HepG2 (cell line): ENCODE measurements at regions not wholly inside any gene's neighbourhood (a gene's known extent, or its start where the extent isn't known, plus 50 kb on each side); places are given as distances from the start of the nearest gene placed in this dataset.

Experiments
- ATAC-seq: fragments of 200-7000 bp; cut with Tn5 transposase; 3 replicates; pipeline ENCODE4 v1.9.1; 2020; ENCODE audit warnings: mild to moderate bottlenecking, moderate library complexity
- BruUV-seq: library from RNA; stranded (reverse); fragments of 400-500 nt; replicated peaks from 2 replicates; lab custom pipeline; 2021; lab: Mats Ljungman, UMichigan
- CTCF ChIA-PET: fragments of 300-600 bp; formaldehyde crosslinking; extraction: SDS; loops from one replicate; lab custom pipeline; 2021; ENCODE audit warnings: low total read pairs, inconsistent platforms, low intra/inter-chr PET ratio; lab: Yijun Ruan, JAX
- POLR2A ChIA-PET: fragments of 350-600 bp; sonication (Branson Sonifier 250); formaldehyde crosslinking; loops from one replicate; lab custom pipeline; 2020; ENCODE audit warnings: antibody characterized with exemption, inconsistent platforms; lab: Yijun Ruan, JAX
- DNase-seq: peaks from one replicate; pipeline ENCODE4 v3.0.0-alpha.2; 2015; ENCODE audit warnings: low spot score
- FAIRE-seq: peaks from 3 replicates; lab custom pipeline; 2011; peaks lifted over from hg19 to GRCh38; lab: Jason Lieb, UNC
- H2AFZ ChIP-seq: one replicate; pipeline ENCODE4 v1.6.1; 2011; ENCODE audit warnings: low read length, inconsistent platforms
- H3K27ac ChIP-seq: fragments of 300-600 bp; 3 replicates; pipeline ENCODE4 v1.8.0; 2011; ENCODE audit warnings: mixed run types, mild to moderate bottlenecking, mixed read lengths, low read length, inconsistent platforms; ENCODE audit not compliant: insufficient read depth; ENCODE audit errors: extremely low read length
- H3K27me3 ChIP-seq, 2 experiments: fragments of 200-600 bp in 1 of 2; 2 replicates in 1 of 2; 3 replicates in 1 of 2; pipeline versions ENCODE4 v1.6.0 to v1.8.0; 2011; ENCODE audit warnings: low read length in 2 of 2, mild to moderate bottlenecking in 2 of 2, moderate library complexity in 2 of 2, inconsistent platforms in 1 of 2; ENCODE audit not compliant: insufficient read depth in 2 of 2, control insufficient read depth in 1 of 2
- H3K36me3 ChIP-seq, 2 experiments: fragments of 200-600 bp in 1 of 2; replicated peaks in 1 of 2; 2 replicates in 1 of 2; 3 replicates in 1 of 2; pipeline versions ENCODE4 v1.5.1 to v1.8.0; 2011; ENCODE audit warnings: low read length in 2 of 2, inconsistent platforms in 1 of 2; ENCODE audit not compliant: insufficient read depth in 2 of 2, control insufficient read depth in 1 of 2
- H3K4me1 ChIP-seq: 2 replicates; pipeline ENCODE4 v1.5.1; 2012; ENCODE audit warnings: low read length, inconsistent platforms; ENCODE audit not compliant: insufficient read depth
- H3K4me2 ChIP-seq: 2 replicates; pipeline ENCODE4 v1.6.0; 2011; ENCODE audit warnings: low read depth, low read length, inconsistent platforms
- H3K4me3 ChIP-seq, 3 experiments: fragments of 200-600 bp in 1 of 3; sonication (generic), shearing (Covaris generic) in 1 of 3; replicated peaks in 1 of 3; 2 replicates each; pipeline ENCODE4 v1.5.1; 2011 to 2016; ENCODE audit warnings: low read length in 3 of 3, inconsistent platforms in 2 of 3, low read depth in 2 of 3, mild to moderate bottlenecking in 2 of 3, control low read depth in 1 of 3, mixed read lengths in 1 of 3; ENCODE audit not compliant: insufficient read depth in 1 of 3
- H3K79me2 ChIP-seq: one replicate; pipeline ENCODE4 v1.6.1; 2011; ENCODE audit warnings: low read length, inconsistent platforms; ENCODE audit not compliant: insufficient read depth
- H3K9ac ChIP-seq: 2 replicates; pipeline ENCODE4 v1.6.0; 2011; ENCODE audit warnings: mild to moderate bottlenecking, low read depth, low read length, inconsistent platforms; ENCODE audit not compliant: insufficient read depth
- H3K9me3 ChIP-seq: 2 replicates; pipeline ENCODE4 v1.5.1; 2012; ENCODE audit warnings: mild to moderate bottlenecking, low read length
- H4K20me1 ChIP-seq: 2 replicates; pipeline ENCODE4 v1.6.0; 2011; ENCODE audit warnings: inconsistent platforms, mild to moderate bottlenecking, low read length, moderate library complexity; ENCODE audit not compliant: insufficient read depth
- BRD4 ChIP-seq: sonication (generic); formaldehyde crosslinking; IDR thresholded peaks from 2 replicates; pipeline ENCODE4 v1.4.0; 2020; ENCODE audit warnings: missing genetic modification reagents
- CBX1 ChIP-seq: IDR thresholded peaks from one replicate; pipeline ENCODE4 v1.6.1; 2016; ENCODE audit warnings: antibody characterized with exemption, low read depth
- FUBP1 ChIP-seq: sonication (generic); formaldehyde crosslinking; IDR thresholded peaks from 2 replicates; pipeline ENCODE4 v1.5.1; 2020; ENCODE audit warnings: missing genetic modification reagents, mild to moderate bottlenecking, borderline replicate concordance
- HMGA1 ChIP-seq: sonication (generic); formaldehyde crosslinking; conservative IDR thresholded peaks from 2 replicates; pipeline ENCODE4 v1.4.0; 2020; ENCODE audit warnings: missing genetic modification reagents
- MLXIP ChIP-seq: sonication (generic); formaldehyde crosslinking; IDR thresholded peaks from 2 replicates; pipeline ENCODE4 v1.9.0; 2021; ENCODE audit warnings: missing genetic modification reagents, borderline replicate concordance
- NR2F2 ChIP-seq: IDR thresholded peaks from 2 replicates; pipeline ENCODE4 v1.6.1; 2012; ENCODE audit warnings: low read depth, inconsistent platforms, borderline replicate concordance
- NR2F6 ChIP-seq, 2 experiments: IDR thresholded peaks; 2 replicates each; pipeline ENCODE4 v1.6.1; 2016; ENCODE audit warnings: antibody characterized with exemption in 1 of 2, mild to moderate bottlenecking in 1 of 2
- SNAI1 ChIP-seq: sonication (generic); formaldehyde crosslinking; IDR thresholded peaks from 2 replicates; pipeline ENCODE4 v1.5.0; 2020; ENCODE audit warnings: mild to moderate bottlenecking, missing genetic modification reagents, borderline replicate concordance
- TFDP2 ChIP-seq: sonication (generic); formaldehyde crosslinking; IDR thresholded peaks from 2 replicates; pipeline ENCODE4 v1.4.0; 2020; ENCODE audit warnings: missing genetic modification reagents
- YEATS2 ChIP-seq: sonication (generic); formaldehyde crosslinking; IDR thresholded peaks from 2 replicates; pipeline ENCODE4 v1.4.0; 2020; ENCODE audit warnings: missing genetic modification reagents, borderline replicate concordance
- ZFP1 ChIP-seq: IDR thresholded peaks from 2 replicates; pipeline ENCODE4 v1.6.1; 2016
- ZNF792 ChIP-seq: IDR thresholded peaks from 2 replicates; pipeline ENCODE4 v1.6.1; 2016
- WGBS: methylation state at CpG from one replicate; pipeline ENCODE4 v1.1.6; 2017; ENCODE audit warnings: low lambda C conversion rate; 5-methylcytosine and 5-hydroxymethylcytosine counted together
- in situ Hi-C: cut with HindIII; loops from 2 replicates; pipeline ENCODE4 v1.10.0; 2017; ENCODE audit warnings: low pct_unique_long_range_greater_than_20kb; ENCODE audit not compliant: extremely low pct_ligation_motif_present
- intact Hi-C: fragments of 100-400 bp; cut with micrococcal nuclease; formaldehyde crosslinking; loops from one replicate; pipeline ENCODE4 v1.10.0; 2022; ENCODE audit not compliant: unreplicated experiment

GRCh38 chr12:113659015-113659414, 187.3 kb upstream of the LHX5 start:
- no TSS peak for BruUV-seq
- in situ Hi-C loops = no loop called here
- no peak for ATAC-seq

More at GRCh38 chr12:113659015-113659414, 187.3 kb upstream of the LHX5 start:
- Histone ChIP-seq H3K9ac (no peak overlapping the region), H3K4me1 (no peaks in the 10 kb centered on the region), H3K4me3 (no peak overlapping the region), H4K20me1 (no peaks in the 10 kb centered on the region), H3K79me2 (no peaks in the 10 kb centered on the region), H3K27ac (no peak overlapping the region), H3K27me3 (no peaks in the 10 kb centered on the region), H3K9me3 (no peaks in the 10 kb centered on the region), H2AFZ (no peak overlapping the region), H3K4me2 (no peak overlapping the region), H3K36me3 (no peaks in the 10 kb centered on the region)
- DNase-seq = no peak
- no peak for TF ChIP-seq ZNF792 (CRISPR knock-in tag)
- TF ChIP-seq ZFP1 = no peak
- TF ChIP-seq FUBP1 = no peak
- no peak for TF ChIP-seq NR2F2
- TF ChIP-seq HMGA1 (CRISPR knock-in tag) = no peak
- TF ChIP-seq SNAI1 (CRISPR knock-in tag) = no peak
- TF ChIP-seq CBX1 = no peak
- no peak for TF ChIP-seq TFDP2 (CRISPR knock-in tag)
- no peak for TF ChIP-seq YEATS2 (CRISPR knock-in tag)
- TF ChIP-seq BRD4 = no peak
- TF ChIP-seq NR2F6 (IDR thresholded peaks at IDR 0.05) = no peak
- TF ChIP-seq NR2F6 (CRISPR knock-in tag; IDR thresholded peaks at IDR 0.05) = no peak
- no peak for TF ChIP-seq MLXIP (CRISPR knock-in tag)
- 37% methylated on average over 6 of the region's 6 CpGs for WGBS
- intact Hi-C loops = no loop called here
- CTCF ChIA-PET = no interaction called here
- no peak for FAIRE-seq
- POLR2A ChIA-PET = no interaction called here
